ENCODE measurements at regions not wholly inside any gene's neighbourhood (a gene's known extent, or its start where the extent isn't known, plus 50 kb on each side); places are given as distances from the start of the nearest gene placed in this dataset.
A peak's percentile ranks its signal among the peaks of the same experiment; 100 is the strongest.

- TF ChIP-seq JUN (CRISPR knock-in tag; IDR thresholded peaks at IDR 0.05), result no peak
- TF ChIP-seq, protein P1, sequence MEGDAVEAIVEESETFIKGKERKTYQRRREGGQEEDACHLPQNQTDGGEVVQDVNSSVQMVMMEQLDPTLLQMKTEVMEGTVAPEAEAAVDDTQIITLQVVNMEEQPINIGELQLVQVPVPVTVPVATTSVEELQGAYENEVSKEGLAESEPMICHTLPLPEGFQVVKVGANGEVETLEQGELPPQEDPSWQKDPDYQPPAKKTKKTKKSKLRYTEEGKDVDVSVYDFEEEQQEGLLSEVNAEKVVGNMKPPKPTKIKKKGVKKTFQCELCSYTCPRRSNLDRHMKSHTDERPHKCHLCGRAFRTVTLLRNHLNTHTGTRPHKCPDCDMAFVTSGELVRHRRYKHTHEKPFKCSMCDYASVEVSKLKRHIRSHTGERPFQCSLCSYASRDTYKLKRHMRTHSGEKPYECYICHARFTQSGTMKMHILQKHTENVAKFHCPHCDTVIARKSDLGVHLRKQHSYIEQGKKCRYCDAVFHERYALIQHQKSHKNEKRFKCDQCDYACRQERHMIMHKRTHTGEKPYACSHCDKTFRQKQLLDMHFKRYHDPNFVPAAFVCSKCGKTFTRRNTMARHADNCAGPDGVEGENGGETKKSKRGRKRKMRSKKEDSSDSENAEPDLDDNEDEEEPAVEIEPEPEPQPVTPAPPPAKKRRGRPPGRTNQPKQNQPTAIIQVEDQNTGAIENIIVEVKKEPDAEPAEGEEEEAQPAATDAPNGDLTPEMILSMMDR (IDR thresholded peaks at IDR 0.05), result peak; percentile 59; the same call in 1 of the 2 replicates
- no peak for TF ChIP-seq CBFB (CRISPR knock-in tag; IDR thresholded peaks at IDR 0.05; ENCODE audit: low read depth)
- no peak for TF ChIP-seq TEAD4 (CRISPR knock-in tag; IDR thresholded peaks at IDR 0.05)
- TF ChIP-seq ERG (CRISPR knock-in tag; IDR thresholded peaks at IDR 0.05), result no peak
- TF ChIP-seq, protein P2, sequence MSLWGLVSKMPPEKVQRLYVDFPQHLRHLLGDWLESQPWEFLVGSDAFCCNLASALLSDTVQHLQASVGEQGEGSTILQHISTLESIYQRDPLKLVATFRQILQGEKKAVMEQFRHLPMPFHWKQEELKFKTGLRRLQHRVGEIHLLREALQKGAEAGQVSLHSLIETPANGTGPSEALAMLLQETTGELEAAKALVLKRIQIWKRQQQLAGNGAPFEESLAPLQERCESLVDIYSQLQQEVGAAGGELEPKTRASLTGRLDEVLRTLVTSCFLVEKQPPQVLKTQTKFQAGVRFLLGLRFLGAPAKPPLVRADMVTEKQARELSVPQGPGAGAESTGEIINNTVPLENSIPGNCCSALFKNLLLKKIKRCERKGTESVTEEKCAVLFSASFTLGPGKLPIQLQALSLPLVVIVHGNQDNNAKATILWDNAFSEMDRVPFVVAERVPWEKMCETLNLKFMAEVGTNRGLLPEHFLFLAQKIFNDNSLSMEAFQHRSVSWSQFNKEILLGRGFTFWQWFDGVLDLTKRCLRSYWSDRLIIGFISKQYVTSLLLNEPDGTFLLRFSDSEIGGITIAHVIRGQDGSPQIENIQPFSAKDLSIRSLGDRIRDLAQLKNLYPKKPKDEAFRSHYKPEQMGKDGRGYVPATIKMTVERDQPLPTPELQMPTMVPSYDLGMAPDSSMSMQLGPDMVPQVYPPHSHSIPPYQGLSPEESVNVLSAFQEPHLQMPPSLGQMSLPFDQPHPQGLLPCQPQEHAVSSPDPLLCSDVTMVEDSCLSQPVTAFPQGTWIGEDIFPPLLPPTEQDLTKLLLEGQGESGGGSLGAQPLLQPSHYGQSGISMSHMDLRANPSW (CRISPR knock-in tag; conservative IDR thresholded peaks at IDR 0.05; ENCODE audit: low read depth), result no peak
- no peak for TF ChIP-seq GRHL2 (CRISPR knock-in tag; IDR thresholded peaks at IDR 0.05; ENCODE audit: insufficient replicate concordance, severe bottlenecking)
- TF ChIP-seq ELF4 (CRISPR knock-in tag; IDR thresholded peaks at IDR 0.05; ENCODE audit: low read depth), result no peak
- peak; percentile 25; the same call in 1 of the 2 replicates for TF ChIP-seq ETV6 (CRISPR knock-in tag; IDR thresholded peaks at IDR 0.05)
Observed at GRCh38 chr10:89853781-89854191, 152.4 kb downstream of the KIF20B start.

Data from WTC11 (cell line).